GM21390 (cell line): ENCODE measurements at regions not wholly inside any gene's neighbourhood (a gene's known extent, or its start where the extent isn't known, plus 50 kb on each side); places are given as distances from the start of the nearest gene placed in this dataset.

Experiments used
- ATAC-seq: cut with Tn5 transposase; IDR thresholded peaks from one replicate; pipeline ENCODE4 v1.9.1; 2021; ENCODE audit not compliant: unreplicated experiment

GRCh38 chr6:84422380-84422968 lies 195.0 kb upstream of the CEP162 start:
- ATAC-seq: peak; percentile 86

GRCh38 chr6:84421031-84421430 lies 193.6 kb upstream of the CEP162 start:
- ATAC-seq: no peak

GRCh38 chr6:84417260-84417659 lies 189.8 kb upstream of the CEP162 start:
- ATAC-seq: no peak

GRCh38 chr6:84416043-84416657 lies 188.7 kb upstream of the CEP162 start:
- ATAC-seq: no peak

- no peak for ATAC-seq
Observed at GRCh38 chr6:84415517-84415916, 188.1 kb upstream of the CEP162 start.

GRCh38 chr6:84415068-84415467 lies 187.6 kb upstream of the CEP162 start:
- no peak for ATAC-seq

- ATAC-seq: no peak
Observed at GRCh38 chr6:84414531-84414930, 187.1 kb upstream of the CEP162 start.

- ATAC-seq: no peak
Observed at GRCh38 chr6:84411060-84411629, 183.7 kb upstream of the CEP162 start.

GRCh38 chr6:84409911-84410310 lies 182.5 kb upstream of the CEP162 start:
- no peak for ATAC-seq

- no peak for ATAC-seq
Observed at GRCh38 chr6:84408028-84408427, 180.6 kb upstream of the CEP162 start.

GRCh38 chr6:84403545-84403944 lies 176.1 kb upstream of the CEP162 start:
- no peak for ATAC-seq

- ATAC-seq: no peak
Observed at GRCh38 chr6:84399003-84399402, 171.6 kb upstream of the CEP162 start.

- no peak for ATAC-seq
Observed at GRCh38 chr6:84392261-84392660, 164.8 kb upstream of the CEP162 start.

GRCh38 chr6:84390851-84391250 lies 163.4 kb upstream of the CEP162 start:
- no peak for ATAC-seq

- ATAC-seq: no peak
Observed at GRCh38 chr6:84390334-84390733, 162.9 kb upstream of the CEP162 start.

GRCh38 chr6:84379142-84379541 lies 151.7 kb upstream of the CEP162 start:
- no peak for ATAC-seq

GRCh38 chr6:84372290-84372689 lies 144.8 kb upstream of the CEP162 start:
- no peak for ATAC-seq

- no peak for ATAC-seq
Observed at GRCh38 chr6:84371681-84372080, 144.2 kb upstream of the CEP162 start.

GRCh38 chr6:84362193-84362821 lies 134.9 kb upstream of the CEP162 start:
- ATAC-seq: no peak

- ATAC-seq: no peak
Observed at GRCh38 chr6:84361372-84362192, 134.1 kb upstream of the CEP162 start.

- ATAC-seq: no peak
Observed at GRCh38 chr6:84360039-84360438, 132.6 kb upstream of the CEP162 start.
